ENCODE measurements at regions not wholly inside any gene's neighbourhood (a gene's known extent, or its start where the extent isn't known, plus 50 kb on each side); places are given as distances from the start of the nearest gene placed in this dataset.

GRCh38 chr5:68048516-68048915 lies 167.0 kb upstream of the PIK3R1 start:
- no peak for TF ChIP-seq CTCF (IDR thresholded peaks at IDR 0.05; ENCODE audit: low read depth, low read length, poor library complexity, severe bottlenecking)
- TF ChIP-seq EZH2phosphoT487 (IDR thresholded peaks at IDR 0.05; ENCODE audit: borderline replicate concordance, low read length) = no peak

All from DOHH2 (cell line).